GM23338 (cell line): ENCODE measurements at regions not wholly inside any gene's neighbourhood (a gene's known extent, or its start where the extent isn't known, plus 50 kb on each side); places are given as distances from the start of the nearest gene placed in this dataset.

Source experiments
- ATAC-seq: fragments of 200-7000 bp; cut with Tn5 transposase; 3 replicates; pipeline ENCODE4 v1.9.1; 2020
- DNase-seq: peaks from one replicate; pipeline ENCODE4 v3.0.0-alpha.2; 2015; ENCODE audit warnings: low spot score
- H2AFZ ChIP-seq: fragments of 200-600 bp; sonication (generic); 2 replicates; pipeline ENCODE4 v1.8.0; 2016; ENCODE audit warnings: antibody characterized with exemption, mild to moderate bottlenecking, moderate library complexity
- H3F3A ChIP-seq: fragments of 200-600 bp; sonication (generic); replicated peaks from 2 replicates; pipeline ENCODE4 v1.8.0; 2017; ENCODE audit warnings: antibody characterized with exemption, mixed run types, low read depth
- H3K27ac ChIP-seq: fragments of 200-600 bp; sonication (generic); 2 replicates; pipeline ENCODE4 v1.6.1; 2016; ENCODE audit warnings: low read depth
- H3K27me3 ChIP-seq: fragments of 200-600 bp; sonication (generic); 2 replicates; pipeline ENCODE4 v1.8.0; 2016; ENCODE audit warnings: mild to moderate bottlenecking, mixed run types, moderate library complexity; ENCODE audit not compliant: insufficient read depth
- H3K36me3 ChIP-seq: fragments of 200-600 bp; sonication (generic); 2 replicates; pipeline ENCODE4 v1.8.0; 2016; ENCODE audit warnings: mild to moderate bottlenecking; ENCODE audit not compliant: insufficient read depth
- H3K4me1 ChIP-seq: fragments of 200-600 bp; sonication (generic); 2 replicates; pipeline ENCODE4 v1.8.0; 2016; ENCODE audit warnings: mild to moderate bottlenecking, moderate library complexity; ENCODE audit not compliant: insufficient read depth
- H3K4me2 ChIP-seq: fragments of 200-600 bp; sonication (generic); 2 replicates; pipeline ENCODE4 v1.7.1; 2017; ENCODE audit warnings: mixed run types
- H3K4me3 ChIP-seq: fragments of 200-600 bp; sonication (generic); 2 replicates; pipeline ENCODE4 v1.6.1; 2016; ENCODE audit warnings: mixed run types
- H3K79me2 ChIP-seq: fragments of 200-600 bp; sonication (generic); replicated peaks from 2 replicates; pipeline ENCODE4 v1.8.0; 2017; ENCODE audit warnings: mild to moderate bottlenecking; ENCODE audit not compliant: insufficient read depth
- H3K9me2 ChIP-seq: fragments of 200-600 bp; sonication (generic); 2 replicates; pipeline ENCODE4 v1.8.0; 2017; ENCODE audit not compliant: insufficient read depth
- H4K20me1 ChIP-seq: fragments of 200-600 bp; sonication (generic); replicated peaks from 2 replicates; pipeline ENCODE4 v1.8.0; 2017; ENCODE audit warnings: mild to moderate bottlenecking; ENCODE audit not compliant: insufficient read depth
- H3K27ac Mint-ChIP-seq: 2 replicates; pipeline ENCODE4 v1.8.0; 2020; ENCODE audit warnings: inconsistent platforms, mild to moderate bottlenecking, moderate library complexity, mixed read lengths
- H3K27me3 Mint-ChIP-seq: 3 replicates; pipeline ENCODE4 v1.8.0; 2022; ENCODE audit warnings: low read depth, mild to moderate bottlenecking, moderate library complexity, mixed read lengths, inconsistent platforms; ENCODE audit not compliant: insufficient read depth, poor library complexity
- H3K36me3 Mint-ChIP-seq: 3 replicates; pipeline ENCODE4 v1.8.0; 2021; ENCODE audit warnings: low read depth, mild to moderate bottlenecking, inconsistent platforms, moderate library complexity, mixed read lengths
- H3K4me1 Mint-ChIP-seq: 3 replicates; pipeline ENCODE4 v1.8.0; 2020; ENCODE audit warnings: mild to moderate bottlenecking, inconsistent platforms, mixed read lengths
- H3K4me3 Mint-ChIP-seq: 3 replicates; pipeline ENCODE4 v1.8.0; 2021; ENCODE audit warnings: moderate library complexity, mild to moderate bottlenecking, inconsistent platforms, mixed read lengths
- H3K9me3 Mint-ChIP-seq: 3 replicates; pipeline ENCODE4 v1.8.0; 2020; ENCODE audit warnings: moderate library complexity, mild to moderate bottlenecking, inconsistent platforms, mixed read lengths
- CREB1 ChIP-seq: fragments of 250-450 bp; sonication (Bioruptor Pico); IDR thresholded peaks from 2 replicates; pipeline ENCODE4 v1.5.0; 2020; ENCODE audit warnings: low read depth, mild to moderate bottlenecking, moderate library complexity
- EZH2 ChIP-seq: fragments of 200-600 bp; sonication (generic); IDR thresholded peaks from one replicate; pipeline ENCODE4 v1.8.0; 2017; ENCODE audit warnings: antibody characterized with exemption, mild to moderate bottlenecking, low read depth; ENCODE audit not compliant: unreplicated experiment
- EZH2phosphoT487 ChIP-seq: fragments of 200-600 bp; sonication (generic); IDR thresholded peaks from one replicate; pipeline ENCODE4 v1.8.1; 2018; ENCODE audit warnings: antibody characterized with exemption; ENCODE audit not compliant: unreplicated experiment
- JUNB ChIP-seq: IDR thresholded peaks from one replicate; pipeline ENCODE4 v1.6.1; 2016; ENCODE audit warnings: antibody characterized with exemption; ENCODE audit not compliant: unreplicated experiment
- NANOG ChIP-seq: IDR thresholded peaks from 2 replicates; pipeline ENCODE4 v1.6.1; 2016; ENCODE audit warnings: antibody characterized with exemption, borderline replicate concordance
- POLR2AphosphoS5 ChIP-seq: IDR thresholded peaks from 2 replicates; pipeline ENCODE4 v1.6.1; 2016; ENCODE audit warnings: antibody characterized with exemption, low read depth
- STAT1 ChIP-seq: IDR thresholded peaks from one replicate; pipeline ENCODE4 v1.6.1; 2016; ENCODE audit warnings: antibody characterized with exemption; ENCODE audit not compliant: unreplicated experiment
- ZNF114 ChIP-seq: fragments of 250-450 bp; sonication (Bioruptor Pico); IDR thresholded peaks from 2 replicates; pipeline ENCODE4 v1.5.0; 2020; ENCODE audit warnings: mild to moderate bottlenecking, moderate library complexity
- ZNF331 ChIP-seq: fragments of 250-450 bp; sonication (Bioruptor Pico); IDR thresholded peaks from 2 replicates; pipeline ENCODE4 v1.5.0; 2020; ENCODE audit warnings: low read depth, mild to moderate bottlenecking, moderate library complexity
- TF ChIP-seq, protein P1 (sequence below): fragments of 250-450 bp; sonication (Bioruptor Pico); IDR thresholded peaks from 2 replicates; pipeline ENCODE4 v1.5.0; 2020; ENCODE audit warnings: mild to moderate bottlenecking, moderate library complexity
- TF ChIP-seq, protein P2 (sequence below), 2 experiments: fragments of 200-600 bp in 1 of 2; sonication (generic) in 1 of 2; conservative IDR thresholded peaks; 2 replicates each; pipeline versions ENCODE4 v1.5.1 to v1.6.1; 2016 to 2017; ENCODE audit warnings: antibody characterized with exemption in 2 of 2, low read depth in 2 of 2, mild to moderate bottlenecking in 2 of 2, moderate library complexity in 1 of 2
- TF ChIP-seq, protein P3 (sequence below): IDR thresholded peaks from one replicate; pipeline ENCODE4 v1.6.1; 2018; ENCODE audit warnings: antibody characterized with exemption; ENCODE audit not compliant: unreplicated experiment
- TF ChIP-seq, protein P4 (sequence below): IDR thresholded peaks from 2 replicates; pipeline ENCODE4 v1.6.1; 2016; ENCODE audit warnings: antibody characterized with exemption

DNA sequence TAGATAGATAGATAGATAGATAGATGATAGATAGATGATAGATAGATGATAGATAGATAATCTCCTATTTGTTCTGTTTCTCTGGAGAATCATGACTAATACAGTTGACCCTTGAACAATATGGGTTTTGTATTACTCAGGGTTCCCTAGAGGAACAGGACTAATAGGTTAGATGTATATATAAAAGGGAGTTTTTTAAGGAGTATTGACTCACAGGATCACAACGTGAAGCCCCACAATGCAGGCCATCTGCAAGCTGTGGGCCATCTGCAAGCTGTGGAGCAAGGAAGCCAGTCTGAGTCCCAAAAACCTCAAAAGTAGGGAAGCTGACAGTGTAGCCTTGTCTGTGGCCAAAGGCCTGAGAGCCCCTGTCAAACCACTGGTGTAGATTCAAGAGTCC, 67.6 kb downstream of the PYDC2 start:
- no peak overlapping the region for H3K27ac Mint-ChIP-seq
- H3K27me3 Mint-ChIP-seq: peaks cover 2% of the 10 kb centered on the region
- H3K9me2 ChIP-seq: no peaks in the 10 kb centered on the region
- no peaks in the 10 kb centered on the region for H3K9me3 Mint-ChIP-seq
- no peak overlapping the region for H2AFZ ChIP-seq
- no peaks in the 10 kb centered on the region for H3F3A ChIP-seq
- H3K36me3 ChIP-seq: no peaks in the 10 kb centered on the region
- TF ChIP-seq JUNB (no peak), STAT1 (no peak), EZH2 (no peak), CREB1 (no peak), ZNF114 (CRISPR knock-in tag) (no peak), NANOG (no peak), POLR2AphosphoS5 (no peak), ZNF331 (CRISPR knock-in tag) (no peak), EZH2phosphoT487 (no peak)
- TF ChIP-seq, protein P1, sequence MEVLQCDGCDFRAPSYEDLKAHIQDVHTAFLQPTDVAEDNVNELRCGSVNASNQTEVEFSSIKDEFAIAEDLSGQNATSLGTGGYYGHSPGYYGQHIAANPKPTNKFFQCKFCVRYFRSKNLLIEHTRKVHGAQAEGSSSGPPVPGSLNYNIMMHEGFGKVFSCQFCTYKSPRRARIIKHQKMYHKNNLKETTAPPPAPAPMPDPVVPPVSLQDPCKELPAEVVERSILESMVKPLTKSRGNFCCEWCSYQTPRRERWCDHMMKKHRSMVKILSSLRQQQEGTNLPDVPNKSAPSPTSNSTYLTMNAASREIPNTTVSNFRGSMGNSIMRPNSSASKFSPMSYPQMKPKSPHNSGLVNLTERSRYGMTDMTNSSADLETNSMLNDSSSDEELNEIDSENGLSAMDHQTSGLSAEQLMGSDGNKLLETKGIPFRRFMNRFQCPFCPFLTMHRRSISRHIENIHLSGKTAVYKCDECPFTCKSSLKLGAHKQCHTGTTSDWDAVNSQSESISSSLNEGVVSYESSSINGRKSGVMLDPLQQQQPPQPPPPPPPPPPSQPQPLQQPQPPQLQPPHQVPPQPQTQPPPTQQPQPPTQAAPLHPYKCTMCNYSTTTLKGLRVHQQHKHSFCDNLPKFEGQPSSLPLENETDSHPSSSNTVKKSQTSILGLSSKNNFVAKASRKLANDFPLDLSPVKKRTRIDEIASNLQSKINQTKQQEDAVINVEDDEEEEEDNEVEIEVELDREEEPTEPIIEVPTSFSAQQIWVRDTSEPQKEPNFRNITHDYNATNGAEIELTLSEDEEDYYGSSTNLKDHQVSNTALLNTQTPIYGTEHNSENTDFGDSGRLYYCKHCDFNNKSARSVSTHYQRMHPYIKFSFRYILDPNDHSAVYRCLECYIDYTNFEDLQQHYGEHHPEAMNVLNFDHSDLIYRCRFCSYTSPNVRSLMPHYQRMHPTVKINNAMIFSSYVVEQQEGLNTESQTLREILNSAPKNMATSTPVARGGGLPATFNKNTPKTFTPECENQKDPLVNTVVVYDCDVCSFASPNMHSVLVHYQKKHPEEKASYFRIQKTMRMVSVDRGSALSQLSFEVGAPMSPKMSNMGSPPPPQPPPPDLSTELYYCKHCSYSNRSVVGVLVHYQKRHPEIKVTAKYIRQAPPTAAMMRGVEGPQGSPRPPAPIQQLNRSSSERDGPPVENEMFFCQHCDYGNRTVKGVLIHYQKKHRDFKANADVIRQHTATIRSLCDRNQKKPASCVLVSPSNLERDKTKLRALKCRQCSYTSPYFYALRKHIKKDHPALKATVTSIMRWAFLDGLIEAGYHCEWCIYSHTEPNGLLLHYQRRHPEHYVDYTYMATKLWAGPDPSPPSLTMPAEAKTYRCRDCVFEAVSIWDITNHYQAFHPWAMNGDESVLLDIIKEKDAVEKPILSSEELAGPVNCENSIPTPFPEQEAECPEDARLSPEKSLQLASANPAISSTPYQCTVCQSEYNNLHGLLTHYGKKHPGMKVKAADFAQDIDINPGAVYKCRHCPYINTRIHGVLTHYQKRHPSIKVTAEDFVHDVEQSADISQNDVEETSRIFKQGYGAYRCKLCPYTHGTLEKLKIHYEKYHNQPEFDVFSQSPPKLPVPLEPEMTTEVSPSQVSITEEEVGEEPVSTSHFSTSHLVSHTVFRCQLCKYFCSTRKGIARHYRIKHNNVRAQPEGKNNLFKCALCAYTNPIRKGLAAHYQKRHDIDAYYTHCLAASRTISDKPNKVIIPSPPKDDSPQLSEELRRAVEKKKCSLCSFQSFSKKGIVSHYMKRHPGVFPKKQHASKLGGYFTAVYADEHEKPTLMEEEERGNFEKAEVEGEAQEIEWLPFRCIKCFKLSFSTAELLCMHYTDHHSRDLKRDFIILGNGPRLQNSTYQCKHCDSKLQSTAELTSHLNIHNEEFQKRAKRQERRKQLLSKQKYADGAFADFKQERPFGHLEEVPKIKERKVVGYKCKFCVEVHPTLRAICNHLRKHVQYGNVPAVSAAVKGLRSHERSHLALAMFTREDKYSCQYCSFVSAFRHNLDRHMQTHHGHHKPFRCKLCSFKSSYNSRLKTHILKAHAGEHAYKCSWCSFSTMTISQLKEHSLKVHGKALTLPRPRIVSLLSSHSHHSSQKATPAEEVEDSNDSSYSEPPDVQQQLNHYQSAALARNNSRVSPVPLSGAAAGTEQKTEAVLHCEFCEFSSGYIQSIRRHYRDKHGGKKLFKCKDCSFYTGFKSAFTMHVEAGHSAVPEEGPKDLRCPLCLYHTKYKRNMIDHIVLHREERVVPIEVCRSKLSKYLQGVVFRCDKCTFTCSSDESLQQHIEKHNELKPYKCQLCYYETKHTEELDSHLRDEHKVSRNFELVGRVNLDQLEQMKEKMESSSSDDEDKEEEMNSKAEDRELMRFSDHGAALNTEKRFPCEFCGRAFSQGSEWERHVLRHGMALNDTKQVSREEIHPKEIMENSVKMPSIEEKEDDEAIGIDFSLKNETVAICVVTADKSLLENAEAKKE (CRISPR knock-in tag): no peak
- TF ChIP-seq, protein P2, sequence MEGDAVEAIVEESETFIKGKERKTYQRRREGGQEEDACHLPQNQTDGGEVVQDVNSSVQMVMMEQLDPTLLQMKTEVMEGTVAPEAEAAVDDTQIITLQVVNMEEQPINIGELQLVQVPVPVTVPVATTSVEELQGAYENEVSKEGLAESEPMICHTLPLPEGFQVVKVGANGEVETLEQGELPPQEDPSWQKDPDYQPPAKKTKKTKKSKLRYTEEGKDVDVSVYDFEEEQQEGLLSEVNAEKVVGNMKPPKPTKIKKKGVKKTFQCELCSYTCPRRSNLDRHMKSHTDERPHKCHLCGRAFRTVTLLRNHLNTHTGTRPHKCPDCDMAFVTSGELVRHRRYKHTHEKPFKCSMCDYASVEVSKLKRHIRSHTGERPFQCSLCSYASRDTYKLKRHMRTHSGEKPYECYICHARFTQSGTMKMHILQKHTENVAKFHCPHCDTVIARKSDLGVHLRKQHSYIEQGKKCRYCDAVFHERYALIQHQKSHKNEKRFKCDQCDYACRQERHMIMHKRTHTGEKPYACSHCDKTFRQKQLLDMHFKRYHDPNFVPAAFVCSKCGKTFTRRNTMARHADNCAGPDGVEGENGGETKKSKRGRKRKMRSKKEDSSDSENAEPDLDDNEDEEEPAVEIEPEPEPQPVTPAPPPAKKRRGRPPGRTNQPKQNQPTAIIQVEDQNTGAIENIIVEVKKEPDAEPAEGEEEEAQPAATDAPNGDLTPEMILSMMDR (conservative IDR thresholded peaks at IDR 0.05; ENCODE audit: low read depth in 2 of 2): no peak
- TF ChIP-seq, protein P3, sequence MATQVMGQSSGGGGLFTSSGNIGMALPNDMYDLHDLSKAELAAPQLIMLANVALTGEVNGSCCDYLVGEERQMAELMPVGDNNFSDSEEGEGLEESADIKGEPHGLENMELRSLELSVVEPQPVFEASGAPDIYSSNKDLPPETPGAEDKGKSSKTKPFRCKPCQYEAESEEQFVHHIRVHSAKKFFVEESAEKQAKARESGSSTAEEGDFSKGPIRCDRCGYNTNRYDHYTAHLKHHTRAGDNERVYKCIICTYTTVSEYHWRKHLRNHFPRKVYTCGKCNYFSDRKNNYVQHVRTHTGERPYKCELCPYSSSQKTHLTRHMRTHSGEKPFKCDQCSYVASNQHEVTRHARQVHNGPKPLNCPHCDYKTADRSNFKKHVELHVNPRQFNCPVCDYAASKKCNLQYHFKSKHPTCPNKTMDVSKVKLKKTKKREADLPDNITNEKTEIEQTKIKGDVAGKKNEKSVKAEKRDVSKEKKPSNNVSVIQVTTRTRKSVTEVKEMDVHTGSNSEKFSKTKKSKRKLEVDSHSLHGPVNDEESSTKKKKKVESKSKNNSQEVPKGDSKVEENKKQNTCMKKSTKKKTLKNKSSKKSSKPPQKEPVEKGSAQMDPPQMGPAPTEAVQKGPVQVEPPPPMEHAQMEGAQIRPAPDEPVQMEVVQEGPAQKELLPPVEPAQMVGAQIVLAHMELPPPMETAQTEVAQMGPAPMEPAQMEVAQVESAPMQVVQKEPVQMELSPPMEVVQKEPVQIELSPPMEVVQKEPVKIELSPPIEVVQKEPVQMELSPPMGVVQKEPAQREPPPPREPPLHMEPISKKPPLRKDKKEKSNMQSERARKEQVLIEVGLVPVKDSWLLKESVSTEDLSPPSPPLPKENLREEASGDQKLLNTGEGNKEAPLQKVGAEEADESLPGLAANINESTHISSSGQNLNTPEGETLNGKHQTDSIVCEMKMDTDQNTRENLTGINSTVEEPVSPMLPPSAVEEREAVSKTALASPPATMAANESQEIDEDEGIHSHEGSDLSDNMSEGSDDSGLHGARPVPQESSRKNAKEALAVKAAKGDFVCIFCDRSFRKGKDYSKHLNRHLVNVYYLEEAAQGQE: no peak
- TF ChIP-seq, protein P4, sequence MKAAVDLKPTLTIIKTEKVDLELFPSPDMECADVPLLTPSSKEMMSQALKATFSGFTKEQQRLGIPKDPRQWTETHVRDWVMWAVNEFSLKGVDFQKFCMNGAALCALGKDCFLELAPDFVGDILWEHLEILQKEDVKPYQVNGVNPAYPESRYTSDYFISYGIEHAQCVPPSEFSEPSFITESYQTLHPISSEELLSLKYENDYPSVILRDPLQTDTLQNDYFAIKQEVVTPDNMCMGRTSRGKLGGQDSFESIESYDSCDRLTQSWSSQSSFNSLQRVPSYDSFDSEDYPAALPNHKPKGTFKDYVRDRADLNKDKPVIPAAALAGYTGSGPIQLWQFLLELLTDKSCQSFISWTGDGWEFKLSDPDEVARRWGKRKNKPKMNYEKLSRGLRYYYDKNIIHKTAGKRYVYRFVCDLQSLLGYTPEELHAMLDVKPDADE: no peak
- H3K4me1 Mint-ChIP-seq: no peaks in the 10 kb centered on the region
- no peaks in the 10 kb centered on the region for H3K36me3 Mint-ChIP-seq
- ATAC-seq: no peak
- no peak overlapping the region for H3K27ac ChIP-seq
- H4K20me1 ChIP-seq: no peaks in the 10 kb centered on the region
- H3K4me1 ChIP-seq: no peaks in the 10 kb centered on the region
- no peaks in the 10 kb centered on the region for H3K79me2 ChIP-seq
- no peak overlapping the region for H3K4me3 ChIP-seq
- H3K4me3 Mint-ChIP-seq: no peak overlapping the region
- H3K27me3 ChIP-seq: no peaks in the 10 kb centered on the region
- no peak for DNase-seq
- H3K4me2 ChIP-seq: no peak overlapping the region
